Panc1 (cell line): ENCODE measurements at regions not wholly inside any gene's neighbourhood (a gene's known extent, or its start where the extent isn't known, plus 50 kb on each side); places are given as distances from the start of the nearest gene placed in this dataset.

ENCODE experiments used
- CTCF ChIP-seq: fragments of 450-650 bp; IDR thresholded peaks from 2 replicates; pipeline ENCODE4 v1.5.1; 2017; ENCODE audit warnings: mild to moderate bottlenecking
- POLR2AphosphoS5 ChIP-seq: IDR thresholded peaks from 2 replicates; pipeline ENCODE4 v1.6.1; 2012; ENCODE audit warnings: mild to moderate bottlenecking, low read depth, low read length, moderate library complexity
- SIN3A ChIP-seq: IDR thresholded peaks from 2 replicates; pipeline ENCODE4 v1.6.1; 2012; ENCODE audit warnings: low read depth, mild to moderate bottlenecking, low read length, moderate library complexity, borderline replicate concordance; ENCODE audit not compliant: insufficient read depth
- TCF7L2 ChIP-seq: IDR thresholded peaks from 2 replicates; pipeline ENCODE4 v1.6.1; 2011; ENCODE audit warnings: mild to moderate bottlenecking, low read depth, low read length, inconsistent platforms

DNA sequence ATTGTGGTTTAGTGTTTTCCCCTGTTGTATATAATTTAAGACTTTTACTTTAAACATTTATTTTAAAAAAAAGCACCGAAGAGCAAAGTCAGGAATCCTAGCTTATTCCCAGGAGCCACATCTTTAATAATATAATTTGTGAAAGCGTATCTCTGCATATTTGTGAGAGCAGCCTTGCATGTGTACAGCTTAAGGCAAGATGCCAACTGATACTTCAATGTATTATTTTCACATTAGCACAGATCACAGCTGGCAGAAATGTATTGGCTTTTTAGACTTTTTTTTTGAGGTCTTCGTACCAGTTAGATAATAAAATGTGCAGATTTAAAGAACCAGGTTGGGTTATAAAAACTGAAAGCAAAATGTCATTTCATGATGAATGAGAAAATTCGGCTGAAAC, 845.7 kb upstream of the POT1 start:
- TF ChIP-seq CTCF (no peak), TCF7L2 (no peak), POLR2AphosphoS5 (no peak), SIN3A (no peak)
